ENCODE measurements at regions not wholly inside any gene's neighbourhood (a gene's known extent, or its start where the extent isn't known, plus 50 kb on each side); places are given as distances from the start of the nearest gene placed in this dataset.

GRCh38 chr5:114665551-114665950, 303.7 kb downstream of the KCNN2 start:
- TF ChIP-seq, protein P1, sequence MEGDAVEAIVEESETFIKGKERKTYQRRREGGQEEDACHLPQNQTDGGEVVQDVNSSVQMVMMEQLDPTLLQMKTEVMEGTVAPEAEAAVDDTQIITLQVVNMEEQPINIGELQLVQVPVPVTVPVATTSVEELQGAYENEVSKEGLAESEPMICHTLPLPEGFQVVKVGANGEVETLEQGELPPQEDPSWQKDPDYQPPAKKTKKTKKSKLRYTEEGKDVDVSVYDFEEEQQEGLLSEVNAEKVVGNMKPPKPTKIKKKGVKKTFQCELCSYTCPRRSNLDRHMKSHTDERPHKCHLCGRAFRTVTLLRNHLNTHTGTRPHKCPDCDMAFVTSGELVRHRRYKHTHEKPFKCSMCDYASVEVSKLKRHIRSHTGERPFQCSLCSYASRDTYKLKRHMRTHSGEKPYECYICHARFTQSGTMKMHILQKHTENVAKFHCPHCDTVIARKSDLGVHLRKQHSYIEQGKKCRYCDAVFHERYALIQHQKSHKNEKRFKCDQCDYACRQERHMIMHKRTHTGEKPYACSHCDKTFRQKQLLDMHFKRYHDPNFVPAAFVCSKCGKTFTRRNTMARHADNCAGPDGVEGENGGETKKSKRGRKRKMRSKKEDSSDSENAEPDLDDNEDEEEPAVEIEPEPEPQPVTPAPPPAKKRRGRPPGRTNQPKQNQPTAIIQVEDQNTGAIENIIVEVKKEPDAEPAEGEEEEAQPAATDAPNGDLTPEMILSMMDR (IDR thresholded peaks at IDR 0.05; ENCODE audit: insufficient read depth, low read depth, low read length), result no peak
- TF ChIP-seq EZH2 (IDR thresholded peaks at IDR 0.05; ENCODE audit: insufficient read depth, low read length), result no peak

Data from astrocyte (in vitro differentiated cells and primary cell).